Esophagus squamous epithelium (tissue), 4 donors: ENCODE measurements at regions not wholly inside any gene's neighbourhood (a gene's known extent, or its start where the extent isn't known, plus 50 kb on each side); places are given as distances from the start of the nearest gene placed in this dataset.

Experiments
- POLR2A ChIP-seq, 4 donors: fragments of 450-650 bp; IDR thresholded peaks; one replicate each; pipeline ENCODE4 v1.6.1; 2017; ENCODE audit warnings: antibody characterized with exemption in 4 of 4, mild to moderate bottlenecking in 4 of 4, moderate library complexity in 3 of 4
- TF ChIP-seq, protein P1 (sequence below), 6 experiments: fragments of 450-650 bp in 4 of 6; fragments of 200-600 bp in 2 of 6; sonication (generic) in 2 of 6; IDR thresholded peaks; one replicate each; pipeline ENCODE4 v1.5.1; 2016 to 2019; ENCODE audit warnings: antibody characterized with exemption in 6 of 6, mild to moderate bottlenecking in 4 of 6, moderate library complexity in 4 of 6

DNA sequence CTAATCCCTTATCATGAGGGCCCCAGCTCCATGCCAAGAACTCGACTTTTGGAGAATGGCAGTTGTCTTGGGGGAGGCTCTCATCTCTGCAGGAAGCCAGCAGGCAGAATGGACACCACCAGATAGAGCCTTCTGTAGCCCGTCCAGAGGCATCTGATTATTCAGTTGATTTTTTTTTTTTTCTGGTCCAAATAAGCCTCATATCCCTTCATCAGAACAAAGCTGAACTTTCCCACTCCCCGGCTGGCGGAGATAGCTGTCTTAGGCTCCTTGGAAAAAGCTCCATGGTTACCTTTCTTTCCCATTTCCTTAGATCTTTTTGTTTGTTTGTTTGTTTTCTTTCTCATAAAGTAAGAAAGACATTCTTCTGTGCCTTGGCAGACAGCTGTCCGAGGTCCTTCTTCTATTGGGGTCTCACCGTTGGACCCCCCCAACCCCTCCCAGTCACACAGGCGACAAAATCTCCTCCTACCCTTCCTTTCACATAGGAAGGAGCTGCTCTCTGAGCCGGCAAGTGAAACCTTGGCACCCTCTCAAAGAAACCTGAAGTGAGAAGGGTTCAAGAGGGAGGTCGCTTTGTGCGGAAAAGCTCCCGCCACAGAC is 278.5 kb downstream of the RPS6KC1 start:
- TF ChIP-seq POLR2A (IDR thresholded peaks at IDR 0.05) = no peak
- TF ChIP-seq, protein P1, sequence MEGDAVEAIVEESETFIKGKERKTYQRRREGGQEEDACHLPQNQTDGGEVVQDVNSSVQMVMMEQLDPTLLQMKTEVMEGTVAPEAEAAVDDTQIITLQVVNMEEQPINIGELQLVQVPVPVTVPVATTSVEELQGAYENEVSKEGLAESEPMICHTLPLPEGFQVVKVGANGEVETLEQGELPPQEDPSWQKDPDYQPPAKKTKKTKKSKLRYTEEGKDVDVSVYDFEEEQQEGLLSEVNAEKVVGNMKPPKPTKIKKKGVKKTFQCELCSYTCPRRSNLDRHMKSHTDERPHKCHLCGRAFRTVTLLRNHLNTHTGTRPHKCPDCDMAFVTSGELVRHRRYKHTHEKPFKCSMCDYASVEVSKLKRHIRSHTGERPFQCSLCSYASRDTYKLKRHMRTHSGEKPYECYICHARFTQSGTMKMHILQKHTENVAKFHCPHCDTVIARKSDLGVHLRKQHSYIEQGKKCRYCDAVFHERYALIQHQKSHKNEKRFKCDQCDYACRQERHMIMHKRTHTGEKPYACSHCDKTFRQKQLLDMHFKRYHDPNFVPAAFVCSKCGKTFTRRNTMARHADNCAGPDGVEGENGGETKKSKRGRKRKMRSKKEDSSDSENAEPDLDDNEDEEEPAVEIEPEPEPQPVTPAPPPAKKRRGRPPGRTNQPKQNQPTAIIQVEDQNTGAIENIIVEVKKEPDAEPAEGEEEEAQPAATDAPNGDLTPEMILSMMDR (IDR thresholded peaks at IDR 0.05) = no peak
